ENCODE measurements at regions not wholly inside any gene's neighbourhood (a gene's known extent, or its start where the extent isn't known, plus 50 kb on each side); places are given as distances from the start of the nearest gene placed in this dataset.
A peak's percentile ranks its signal among the peaks of the same experiment; 100 is the strongest.

GRCh38 chr14:65255029-65255545 is 152.8 kb upstream of the MAX start:
- H3K9me3 ChIP-seq, result 0 out of 3 replicates have a peak, but pooled peaks cover 8% of the 10 kb centered on the region
- peak overlapping the region; percentile 83 to 90 for H3K27ac ChIP-seq
- peak overlapping the region; percentile 66 for H3K4me2 ChIP-seq
- FAIRE-seq, result no peak
- no peak overlapping the region for H3K4me3 ChIP-seq
- POLR2A ChIA-PET, result interaction anchor here (1.6 kb wide), 1 partner anchor 157 kb away, joined by 11 read pairs; the partner anchor contains the start of gene FUT8
- WGBS (ENCODE audit: missing lambda C conversion rate), result 32% methylated on average over 5 of the region's 5 CpGs
- CTCF ChIA-PET, result interaction anchor here (0.9 to 2.4 kb wide), 2 partner anchors 8 to 160 kb away, joined by 3 to 7 read pairs; no protein-coding TSS in a partner anchor
- H3K4me1 ChIP-seq, result peaks cover 51% of the 10 kb centered on the region
- peak; percentile 67 to 79; a peak in 5 of 6 replicates for ATAC-seq
- peak; percentile 34; the same call in 1 of the 2 replicates for TF ChIP-seq GATA3 (IDR thresholded peaks at IDR 0.05; ENCODE audit: borderline replicate concordance)
- no peak for TF ChIP-seq CEBPB (IDR thresholded peaks at IDR 0.05)
- no peak for TF ChIP-seq SREBF2 (IDR thresholded peaks at IDR 0.05)
- TF ChIP-seq NFE2L2 (conservative IDR thresholded peaks at IDR 0.05; ENCODE audit: low read length), result 0 out of 2 replicates have a peak, but pooled peaks have one; percentile 34
- TF ChIP-seq FOSL2 (IDR thresholded peaks at IDR 0.05), result peak; percentile 71
- peak; percentile 76 for TF ChIP-seq FOSL2 (CRISPR knock-in tag; IDR thresholded peaks at IDR 0.05)
- 0 out of 5 replicates have a peak, but pooled peaks have one; percentile 6 to 19 for TF ChIP-seq RAD21 (conservative IDR thresholded peaks at IDR 0.05 in 1 of 2, IDR thresholded peaks at IDR 0.05 in 1 of 2)
- TF ChIP-seq NPAS2 (CRISPR knock-in tag; IDR thresholded peaks at IDR 0.05; ENCODE audit: borderline replicate concordance), result no peak
- TF ChIP-seq JUNB (IDR thresholded peaks at IDR 0.05), result peak; percentile 60
- peak in 1 of 2 experiments; percentile 54; a peak in 2 of 5 replicates for TF ChIP-seq JUN (IDR thresholded peaks at IDR 0.05)
- 0 out of 2 replicates have a peak, but pooled peaks have one; percentile 20 for TF ChIP-seq E2F6 (IDR thresholded peaks at IDR 0.05; ENCODE audit: borderline replicate concordance, low read depth)
- TF ChIP-seq ATOH8 (CRISPR knock-in tag; IDR thresholded peaks at IDR 0.05; ENCODE audit: low read depth), result no peak
- no peak for TF ChIP-seq CBX8 (IDR thresholded peaks at IDR 0.05)
- TF ChIP-seq MAFK (IDR thresholded peaks at IDR 0.05; ENCODE audit: partially characterized antibody), result peak; percentile 87
- TF ChIP-seq USF2 (IDR thresholded peaks at IDR 0.05), result no peak
- 0 out of 2 replicates have a peak, but pooled peaks have one; percentile 47 for TF ChIP-seq MAX (IDR thresholded peaks at IDR 0.05)
- TF ChIP-seq FOXS1 (CRISPR knock-in tag; IDR thresholded peaks at IDR 0.05), result no peak
- peak; percentile 78 to 79 for DNase-seq (ENCODE audit: low read depth in 1 of 2, low spot score in 1 of 2)

- CTCF ChIA-PET, result interaction anchor here (0.9 to 2.4 kb wide), 4 partner anchors 8 to 159 kb away, joined by 3 to 7 read pairs (median 4); no protein-coding TSS in a partner anchor
- TF ChIP-seq MAFK (IDR thresholded peaks at IDR 0.05; ENCODE audit: partially characterized antibody) (no peak), GATA3 (IDR thresholded peaks at IDR 0.05; ENCODE audit: borderline replicate concordance) (0 out of 2 replicates have a peak, but pooled peaks have one; percentile 34), CHD2 (IDR thresholded peaks at IDR 0.05; ENCODE audit: low read length, partially characterized antibody) (no peak), NR3C1 (IDR thresholded peaks at IDR 0.05) (no peak), HEYL (CRISPR knock-in tag; IDR thresholded peaks at IDR 0.05) (no peak)
- FAIRE-seq (no peak), ATAC-seq (peak; percentile 43 to 68; a peak in 3 of 6 replicates), DNase-seq (ENCODE audit: low read depth in 1 of 2, low spot score in 1 of 2) (peak in 1 of 2 experiments; percentile 32)
- Histone ChIP-seq H3K4me1 (peaks cover 51% of the 10 kb centered on the region), H3K4me2 (peak overlapping the region; percentile 66), H3K4me3 (no peak overlapping the region), H3K9me3 (0 out of 3 replicates have a peak, but pooled peaks cover 8% of the 10 kb centered on the region), H3K27ac (peak overlapping the region; percentile 83 to 90)
- POLR2A ChIA-PET, result interaction anchor here (1.6 kb wide), 1 partner anchor 156 kb away, joined by 11 read pairs; the partner anchor contains the start of gene FUT8
- WGBS (ENCODE audit: missing lambda C conversion rate), result 82% methylated on average over 8 of the region's 8 CpGs
Measured at GRCh38 chr14:65255583-65256461, 153.5 kb upstream of the MAX start.

All from A549 (cell line).